HepG2 (cell line): ENCODE measurements at regions not wholly inside any gene's neighbourhood (a gene's known extent, or its start where the extent isn't known, plus 50 kb on each side); places are given as distances from the start of the nearest gene placed in this dataset.

ENCODE experiments used
- ATAC-seq: fragments of 200-7000 bp; cut with Tn5 transposase; 3 replicates; pipeline ENCODE4 v1.9.1; 2020; ENCODE audit warnings: mild to moderate bottlenecking, moderate library complexity
- BruUV-seq: library from RNA; stranded (reverse); fragments of 400-500 nt; replicated peaks from 2 replicates; lab custom pipeline; 2021; lab: Mats Ljungman, UMichigan
- CTCF ChIA-PET: fragments of 300-600 bp; formaldehyde crosslinking; extraction: SDS; loops from one replicate; lab custom pipeline; 2021; ENCODE audit warnings: low total read pairs, inconsistent platforms, low intra/inter-chr PET ratio; lab: Yijun Ruan, JAX
- POLR2A ChIA-PET: fragments of 350-600 bp; sonication (Branson Sonifier 250); formaldehyde crosslinking; loops from one replicate; lab custom pipeline; 2020; ENCODE audit warnings: antibody characterized with exemption, inconsistent platforms; lab: Yijun Ruan, JAX
- DNase-seq: peaks from one replicate; pipeline ENCODE4 v3.0.0-alpha.2; 2015; ENCODE audit warnings: low spot score
- FAIRE-seq: peaks from 3 replicates; lab custom pipeline; 2011; peaks lifted over from hg19 to GRCh38; lab: Jason Lieb, UNC
- H2AFZ ChIP-seq: one replicate; pipeline ENCODE4 v1.6.1; 2011; ENCODE audit warnings: low read length, inconsistent platforms
- H3K27ac ChIP-seq: fragments of 300-600 bp; 3 replicates; pipeline ENCODE4 v1.8.0; 2011; ENCODE audit warnings: mixed run types, mild to moderate bottlenecking, mixed read lengths, low read length, inconsistent platforms; ENCODE audit not compliant: insufficient read depth; ENCODE audit errors: extremely low read length
- H3K27me3 ChIP-seq, 2 experiments: fragments of 200-600 bp in 1 of 2; 2 replicates in 1 of 2; 3 replicates in 1 of 2; pipeline versions ENCODE4 v1.6.0 to v1.8.0; 2011; ENCODE audit warnings: low read length in 2 of 2, mild to moderate bottlenecking in 2 of 2, moderate library complexity in 2 of 2, inconsistent platforms in 1 of 2; ENCODE audit not compliant: insufficient read depth in 2 of 2, control insufficient read depth in 1 of 2
- H3K36me3 ChIP-seq, 2 experiments: fragments of 200-600 bp in 1 of 2; replicated peaks in 1 of 2; 2 replicates in 1 of 2; 3 replicates in 1 of 2; pipeline versions ENCODE4 v1.5.1 to v1.8.0; 2011; ENCODE audit warnings: low read length in 2 of 2, inconsistent platforms in 1 of 2; ENCODE audit not compliant: insufficient read depth in 2 of 2, control insufficient read depth in 1 of 2
- H3K4me1 ChIP-seq: 2 replicates; pipeline ENCODE4 v1.5.1; 2012; ENCODE audit warnings: low read length, inconsistent platforms; ENCODE audit not compliant: insufficient read depth
- H3K4me2 ChIP-seq: 2 replicates; pipeline ENCODE4 v1.6.0; 2011; ENCODE audit warnings: low read depth, low read length, inconsistent platforms
- H3K4me3 ChIP-seq, 3 experiments: fragments of 200-600 bp in 1 of 3; sonication (generic), shearing (Covaris generic) in 1 of 3; replicated peaks in 1 of 3; 2 replicates each; pipeline ENCODE4 v1.5.1; 2011 to 2016; ENCODE audit warnings: low read length in 3 of 3, inconsistent platforms in 2 of 3, low read depth in 2 of 3, mild to moderate bottlenecking in 2 of 3, control low read depth in 1 of 3, mixed read lengths in 1 of 3; ENCODE audit not compliant: insufficient read depth in 1 of 3
- H3K79me2 ChIP-seq: one replicate; pipeline ENCODE4 v1.6.1; 2011; ENCODE audit warnings: low read length, inconsistent platforms; ENCODE audit not compliant: insufficient read depth
- H3K9ac ChIP-seq: 2 replicates; pipeline ENCODE4 v1.6.0; 2011; ENCODE audit warnings: mild to moderate bottlenecking, low read depth, low read length, inconsistent platforms; ENCODE audit not compliant: insufficient read depth
- H3K9me3 ChIP-seq: 2 replicates; pipeline ENCODE4 v1.5.1; 2012; ENCODE audit warnings: mild to moderate bottlenecking, low read length
- H4K20me1 ChIP-seq: 2 replicates; pipeline ENCODE4 v1.6.0; 2011; ENCODE audit warnings: inconsistent platforms, mild to moderate bottlenecking, low read length, moderate library complexity; ENCODE audit not compliant: insufficient read depth
- ESRRA ChIP-seq: sonication (generic); formaldehyde crosslinking; IDR thresholded peaks from 2 replicates; pipeline ENCODE4 v1.5.1; 2020; ENCODE audit warnings: mild to moderate bottlenecking, low read depth, missing genetic modification reagents
- GMEB1 ChIP-seq: sonication (generic); formaldehyde crosslinking; IDR thresholded peaks from 2 replicates; pipeline ENCODE4 v1.5.1; 2020; ENCODE audit warnings: missing genetic modification reagents, mild to moderate bottlenecking, borderline replicate concordance
- KLF12 ChIP-seq: sonication (generic); formaldehyde crosslinking; IDR thresholded peaks from 2 replicates; pipeline ENCODE4 v1.4.0; 2020; ENCODE audit warnings: missing genetic modification reagents, borderline replicate concordance
- MED13 ChIP-seq: sonication (generic); formaldehyde crosslinking; IDR thresholded peaks from 2 replicates; pipeline ENCODE4 v1.5.0; 2020; ENCODE audit warnings: missing genetic modification reagents
- NR2F2 ChIP-seq: IDR thresholded peaks from 2 replicates; pipeline ENCODE4 v1.6.1; 2012; ENCODE audit warnings: low read depth, inconsistent platforms, borderline replicate concordance
- STAT6 ChIP-seq: sonication (generic); formaldehyde crosslinking; IDR thresholded peaks from 2 replicates; pipeline ENCODE4 v1.4.0; 2020; ENCODE audit warnings: missing genetic modification reagents, mild to moderate bottlenecking, borderline replicate concordance
- TOE1 ChIP-seq: sonication (generic); formaldehyde crosslinking; IDR thresholded peaks from 2 replicates; pipeline ENCODE4 v1.4.0; 2020; ENCODE audit warnings: mild to moderate bottlenecking, missing genetic modification reagents
- ZFP36L1 ChIP-seq: sonication (generic); formaldehyde crosslinking; IDR thresholded peaks from 2 replicates; pipeline ENCODE4 v1.8.0; 2022; ENCODE audit warnings: mild to moderate bottlenecking, missing genetic modification reagents, moderate library complexity
- ZNF530 ChIP-seq: sonication (generic); formaldehyde crosslinking; IDR thresholded peaks from 2 replicates; pipeline ENCODE4 v1.5.0; 2020; ENCODE audit warnings: low read depth, mild to moderate bottlenecking, missing genetic modification reagents
- ZNF616 ChIP-seq: sonication (generic); formaldehyde crosslinking; IDR thresholded peaks from 2 replicates; pipeline ENCODE4 v1.5.0; 2020; ENCODE audit warnings: low read depth, mild to moderate bottlenecking, missing genetic modification reagents
- WGBS: methylation state at CpG from one replicate; pipeline ENCODE4 v1.1.6; 2017; ENCODE audit warnings: low lambda C conversion rate; 5-methylcytosine and 5-hydroxymethylcytosine counted together
- in situ Hi-C: cut with HindIII; loops from 2 replicates; pipeline ENCODE4 v1.10.0; 2017; ENCODE audit warnings: low pct_unique_long_range_greater_than_20kb; ENCODE audit not compliant: extremely low pct_ligation_motif_present
- intact Hi-C: fragments of 100-400 bp; cut with micrococcal nuclease; formaldehyde crosslinking; loops from one replicate; pipeline ENCODE4 v1.10.0; 2022; ENCODE audit not compliant: unreplicated experiment
- TF ChIP-seq, protein P1 (sequence below): sonication (generic); formaldehyde crosslinking; IDR thresholded peaks from 2 replicates; pipeline ENCODE4 v1.4.0; 2020; ENCODE audit warnings: mild to moderate bottlenecking, missing genetic modification reagents
- TF ChIP-seq, protein P2 (sequence below): sonication (generic); formaldehyde crosslinking; IDR thresholded peaks from 2 replicates; pipeline ENCODE4 v1.5.1; 2020; ENCODE audit warnings: mild to moderate bottlenecking, missing genetic modification reagents, borderline replicate concordance

GRCh38 chr1:212229654-212230053, 55.6 kb upstream of the PPP2R5A start:
- no peak overlapping the region for H3K9ac ChIP-seq
- ChIA-PET CTCF (no interaction called here), POLR2A (interaction anchor here (0.6 to 2.0 kb wide), 3 partner anchors 9 to 55 kb away, joined by 3 to 6 read pairs (median 3); no protein-coding TSS in a partner anchor)
- no peak overlapping the region for H2AFZ ChIP-seq
- WGBS: 44% methylated on average over 2 of the region's 2 CpGs
- intact Hi-C loops: loop anchor here (5.0 kb wide), 2 partner anchors 43 to 58 kb away; partner anchors contain the start of gene PPP2R5A
- peaks cover 74% of the 10 kb centered on the region for H3K4me1 ChIP-seq
- FAIRE-seq (no peak), DNase-seq (no peak), ATAC-seq (no peak)
- no peaks in the 10 kb centered on the region; a peak in 1 of 5 replicates for H3K27me3 ChIP-seq
- H3K27ac ChIP-seq: no peak overlapping the region
- no peaks in the 10 kb centered on the region for H3K9me3 ChIP-seq
- no peak overlapping the region for H3K4me2 ChIP-seq
- no peaks in the 10 kb centered on the region for H3K79me2 ChIP-seq
- no peaks in the 10 kb centered on the region for H3K36me3 ChIP-seq
- no peaks in the 10 kb centered on the region for H4K20me1 ChIP-seq
- in situ Hi-C loops: no loop called here
- no TSS peak for BruUV-seq
- H3K4me3 ChIP-seq: no peak overlapping the region
- no peak for TF ChIP-seq ESRRA (CRISPR knock-in tag)
- TF ChIP-seq, protein P1, sequence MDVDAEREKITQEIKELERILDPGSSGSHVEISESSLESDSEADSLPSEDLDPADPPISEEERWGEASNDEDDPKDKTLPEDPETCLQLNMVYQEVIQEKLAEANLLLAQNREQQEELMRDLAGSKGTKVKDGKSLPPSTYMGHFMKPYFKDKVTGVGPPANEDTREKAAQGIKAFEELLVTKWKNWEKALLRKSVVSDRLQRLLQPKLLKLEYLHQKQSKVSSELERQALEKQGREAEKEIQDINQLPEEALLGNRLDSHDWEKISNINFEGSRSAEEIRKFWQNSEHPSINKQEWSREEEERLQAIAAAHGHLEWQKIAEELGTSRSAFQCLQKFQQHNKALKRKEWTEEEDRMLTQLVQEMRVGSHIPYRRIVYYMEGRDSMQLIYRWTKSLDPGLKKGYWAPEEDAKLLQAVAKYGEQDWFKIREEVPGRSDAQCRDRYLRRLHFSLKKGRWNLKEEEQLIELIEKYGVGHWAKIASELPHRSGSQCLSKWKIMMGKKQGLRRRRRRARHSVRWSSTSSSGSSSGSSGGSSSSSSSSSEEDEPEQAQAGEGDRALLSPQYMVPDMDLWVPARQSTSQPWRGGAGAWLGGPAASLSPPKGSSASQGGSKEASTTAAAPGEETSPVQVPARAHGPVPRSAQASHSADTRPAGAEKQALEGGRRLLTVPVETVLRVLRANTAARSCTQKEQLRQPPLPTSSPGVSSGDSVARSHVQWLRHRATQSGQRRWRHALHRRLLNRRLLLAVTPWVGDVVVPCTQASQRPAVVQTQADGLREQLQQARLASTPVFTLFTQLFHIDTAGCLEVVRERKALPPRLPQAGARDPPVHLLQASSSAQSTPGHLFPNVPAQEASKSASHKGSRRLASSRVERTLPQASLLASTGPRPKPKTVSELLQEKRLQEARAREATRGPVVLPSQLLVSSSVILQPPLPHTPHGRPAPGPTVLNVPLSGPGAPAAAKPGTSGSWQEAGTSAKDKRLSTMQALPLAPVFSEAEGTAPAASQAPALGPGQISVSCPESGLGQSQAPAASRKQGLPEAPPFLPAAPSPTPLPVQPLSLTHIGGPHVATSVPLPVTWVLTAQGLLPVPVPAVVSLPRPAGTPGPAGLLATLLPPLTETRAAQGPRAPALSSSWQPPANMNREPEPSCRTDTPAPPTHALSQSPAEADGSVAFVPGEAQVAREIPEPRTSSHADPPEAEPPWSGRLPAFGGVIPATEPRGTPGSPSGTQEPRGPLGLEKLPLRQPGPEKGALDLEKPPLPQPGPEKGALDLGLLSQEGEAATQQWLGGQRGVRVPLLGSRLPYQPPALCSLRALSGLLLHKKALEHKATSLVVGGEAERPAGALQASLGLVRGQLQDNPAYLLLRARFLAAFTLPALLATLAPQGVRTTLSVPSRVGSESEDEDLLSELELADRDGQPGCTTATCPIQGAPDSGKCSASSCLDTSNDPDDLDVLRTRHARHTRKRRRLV (CRISPR knock-in tag): no peak
- no peak for TF ChIP-seq ZNF616
- TF ChIP-seq GMEB1 (CRISPR knock-in tag): no peak
- no peak for TF ChIP-seq ZNF530 (CRISPR knock-in tag)
- TF ChIP-seq STAT6 (CRISPR knock-in tag): no peak
- TF ChIP-seq ZFP36L1: no peak
- no peak for TF ChIP-seq NR2F2
- TF ChIP-seq MED13 (CRISPR knock-in tag): no peak
- TF ChIP-seq, protein P2, sequence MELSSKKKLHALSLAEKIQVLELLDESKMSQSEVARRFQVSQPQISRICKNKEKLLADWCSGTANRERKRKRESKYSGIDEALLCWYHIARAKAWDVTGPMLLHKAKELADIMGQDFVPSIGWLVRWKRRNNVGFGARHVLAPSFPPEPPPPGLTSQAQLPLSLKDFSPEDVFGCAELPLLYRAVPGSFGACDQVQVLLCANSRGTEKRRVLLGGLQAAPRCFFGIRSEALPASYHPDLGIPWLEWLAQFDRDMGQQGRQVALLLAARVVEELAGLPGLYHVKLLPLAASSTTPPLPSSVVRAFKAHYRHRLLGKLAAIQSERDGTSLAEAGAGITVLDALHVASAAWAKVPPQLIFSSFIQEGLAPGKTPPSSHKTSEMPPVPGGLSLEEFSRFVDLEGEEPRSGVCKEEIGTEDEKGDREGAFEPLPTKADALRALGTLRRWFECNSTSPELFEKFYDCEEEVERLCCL (CRISPR knock-in tag): no peak
- no peak for TF ChIP-seq TOE1
- TF ChIP-seq KLF12 (CRISPR knock-in tag): no peak
